GM18507 (cell line): ENCODE measurements at regions not wholly inside any gene's neighbourhood (a gene's known extent, or its start where the extent isn't known, plus 50 kb on each side); places are given as distances from the start of the nearest gene placed in this dataset.
A peak's percentile ranks its signal among the peaks of the same experiment; 100 is the strongest.

Experiments
- DNase-seq: peaks from one replicate; pipeline ENCODE4 v3.0.0; 2011; ENCODE audit warnings: low read depth; ENCODE audit not compliant: insufficient read length; ENCODE audit errors: extremely low spot score
- FAIRE-seq: peaks from 2 replicates; lab custom pipeline; 2011; peaks lifted over from hg19 to GRCh38; lab: Jason Lieb, UNC

- no peak for DNase-seq
- no peak for FAIRE-seq
These were observed 97.5 kb upstream of the RPS23 start for GRCh38 chr5:82375488-82376244.

GRCh38 chr5:82374637-82375036 is 96.5 kb upstream of the RPS23 start:
- DNase-seq: no peak
- no peak for FAIRE-seq

GRCh38 chr5:82367930-82368329 is 89.8 kb upstream of the RPS23 start:
- no peak for DNase-seq
- no peak for FAIRE-seq

- FAIRE-seq (no peak), DNase-seq (no peak)
These were observed 87.6 kb upstream of the RPS23 start for GRCh38 chr5:82365744-82366228.

GRCh38 chr5:82365026-82365425 is 86.9 kb upstream of the RPS23 start:
- no peak for FAIRE-seq
- no peak for DNase-seq

- FAIRE-seq (no peak), DNase-seq (no peak)
These were observed 86.3 kb upstream of the RPS23 start for GRCh38 chr5:82364497-82364896.

GRCh38 chr5:82363524-82363923 is 85.4 kb upstream of the RPS23 start:
- FAIRE-seq (no peak), DNase-seq (no peak)

- FAIRE-seq: no peak
- no peak for DNase-seq
These were observed 84.5 kb upstream of the RPS23 start for GRCh38 chr5:82362636-82363035.

- DNase-seq (no peak), FAIRE-seq (no peak)
These were observed 81.9 kb upstream of the RPS23 start for GRCh38 chr5:82360022-82360421.

- no peak for DNase-seq
- no peak for FAIRE-seq
These were observed 81.1 kb upstream of the RPS23 start for GRCh38 chr5:82359272-82359671.

GRCh38 chr5:82358457-82358856 is 80.3 kb upstream of the RPS23 start:
- DNase-seq (no peak), FAIRE-seq (no peak)

- FAIRE-seq (no peak), DNase-seq (no peak)
These were observed 78.9 kb upstream of the RPS23 start for GRCh38 chr5:82356808-82357671.

- no peak for FAIRE-seq
- no peak for DNase-seq
These were observed 77.9 kb upstream of the RPS23 start for GRCh38 chr5:82356021-82356420.

GRCh38 chr5:82355496-82355895 is 77.3 kb upstream of the RPS23 start:
- FAIRE-seq (no peak), DNase-seq (no peak)

GRCh38 chr5:82355053-82355452 is 76.9 kb upstream of the RPS23 start:
- no peak for FAIRE-seq
- DNase-seq: no peak

GRCh38 chr5:82354543-82354942 is 76.4 kb upstream of the RPS23 start:
- no peak for FAIRE-seq

GRCh38 chr5:82353522-82353921 is 75.4 kb upstream of the RPS23 start:
- no peak for DNase-seq
- FAIRE-seq: no peak

More at GRCh38 chr5:82354543-82354942, 76.4 kb upstream of the RPS23 start:
- DNase-seq: no peak

- DNase-seq (no peak), FAIRE-seq (no peak)
These were observed 74.1 kb upstream of the RPS23 start for GRCh38 chr5:82352146-82352791.

GRCh38 chr5:82351754-82352145 is 73.6 kb upstream of the RPS23 start:
- FAIRE-seq: peak; percentile 86
- peak; percentile 9 for DNase-seq

- no peak for FAIRE-seq
- DNase-seq: no peak
These were observed 73.1 kb upstream of the RPS23 start for GRCh38 chr5:82351297-82351696.
